GM12892 (cell line): ENCODE measurements at regions not wholly inside any gene's neighbourhood (a gene's known extent, or its start where the extent isn't known, plus 50 kb on each side); places are given as distances from the start of the nearest gene placed in this dataset.
"Not testable (repeated sequence)": the region's sequence is repeated elsewhere in the genome, so short reads cannot be mapped to it uniquely, and the experiment has no call there.

ENCODE experiments used
- DNase-seq: peaks from one replicate; pipeline ENCODE4 v3.0.0; 2011; ENCODE audit not compliant: insufficient read length
- FAIRE-seq: peaks from 2 replicates; lab custom pipeline; 2011; peaks lifted over from hg19 to GRCh38; lab: Jason Lieb, UNC
- POLR2A ChIP-seq: IDR thresholded peaks from 2 replicates; pipeline ENCODE4 v1.6.1; 2011; ENCODE audit warnings: low read depth, low read length, control low read depth
- POLR2AphosphoS5 ChIP-seq: IDR thresholded peaks from 2 replicates; pipeline ENCODE4 v1.6.1; 2011; ENCODE audit warnings: low read depth, low read length, control low read depth
- TAF1 ChIP-seq: IDR thresholded peaks from 2 replicates; pipeline ENCODE4 v1.6.1; 2011; ENCODE audit warnings: low read depth, mild to moderate bottlenecking, control low read depth, low read length, borderline replicate concordance

GRCh38 chr5:107028938-107029337 is 641.8 kb downstream of the EFNA5 start:
- FAIRE-seq: no peak
- DNase-seq: no peak
- TF ChIP-seq POLR2AphosphoS5 (no peak), TAF1 (no peak), POLR2A (no peak)

- TF ChIP-seq POLR2A (no peak), POLR2AphosphoS5 (no peak), TAF1 (no peak)
- no peak for FAIRE-seq
- no peak for DNase-seq
Observed at GRCh38 chr5:107025712-107026497, 644.8 kb downstream of the EFNA5 start.

GRCh38 chr5:107023732-107024131 is 647.0 kb downstream of the EFNA5 start:
- TF ChIP-seq POLR2A: no peak
- TF ChIP-seq POLR2AphosphoS5: no peak
- no peak for TF ChIP-seq TAF1
- no peak for FAIRE-seq
- no peak for DNase-seq

- no peak for FAIRE-seq
- DNase-seq: no peak
Observed at GRCh38 chr5:107021575-107021974, 649.2 kb downstream of the EFNA5 start.

GRCh38 chr5:107020626-107021025 is 650.1 kb downstream of the EFNA5 start:
- TF ChIP-seq TAF1 (no peak), POLR2AphosphoS5 (no peak), POLR2A (no peak)
- no peak for DNase-seq
- no peak for FAIRE-seq

More at GRCh38 chr5:107021575-107021974, 649.2 kb downstream of the EFNA5 start:
- TF ChIP-seq POLR2A (no peak), TAF1 (no peak), POLR2AphosphoS5 (no peak)

- no peak for FAIRE-seq
Observed at GRCh38 chr5:107017616-107018015, 653.1 kb downstream of the EFNA5 start.

GRCh38 chr5:107012371-107012770 is 658.4 kb downstream of the EFNA5 start:
- no peak for FAIRE-seq
- no peak for TF ChIP-seq POLR2AphosphoS5
- no peak for TF ChIP-seq POLR2A
- no peak for TF ChIP-seq TAF1
- DNase-seq: no peak

More at GRCh38 chr5:107017616-107018015, 653.1 kb downstream of the EFNA5 start:
- no peak for DNase-seq
- no peak for TF ChIP-seq TAF1
- no peak for TF ChIP-seq POLR2A
- TF ChIP-seq POLR2AphosphoS5: no peak

GRCh38 chr5:107011605-107012004 is 659.1 kb downstream of the EFNA5 start:
- no peak for FAIRE-seq
- no peak for DNase-seq
- TF ChIP-seq POLR2A (no peak), TAF1 (no peak), POLR2AphosphoS5 (no peak)

GRCh38 chr5:107010060-107010459 is 660.7 kb downstream of the EFNA5 start:
- TF ChIP-seq POLR2A (no peak), POLR2AphosphoS5 (no peak), TAF1 (no peak)
- DNase-seq (no peak), FAIRE-seq (no peak)

GRCh38 chr5:107005653-107006052 is 665.1 kb downstream of the EFNA5 start:
- FAIRE-seq: no peak

GRCh38 chr5:107005161-107005560 is 665.6 kb downstream of the EFNA5 start:
- TF ChIP-seq POLR2A (no peak), POLR2AphosphoS5 (no peak)
- DNase-seq: no peak
- FAIRE-seq: no peak

More at GRCh38 chr5:107005653-107006052, 665.1 kb downstream of the EFNA5 start:
- TF ChIP-seq POLR2AphosphoS5 (no peak), POLR2A (no peak), TAF1 (no peak)
- DNase-seq: no peak

- DNase-seq (no peak), FAIRE-seq (no peak)
- TF ChIP-seq POLR2AphosphoS5: no peak
- TF ChIP-seq POLR2A: no peak
- no peak for TF ChIP-seq TAF1
Observed at GRCh38 chr5:107002115-107002514, 668.6 kb downstream of the EFNA5 start.

- not testable (repeated sequence) for DNase-seq, FAIRE-seq
Observed at GRCh38 chr5:106999506-106999905, 671.2 kb downstream of the EFNA5 start.
